CD14-positive monocyte (primary cell): ENCODE measurements at regions not wholly inside any gene's neighbourhood (a gene's known extent, or its start where the extent isn't known, plus 50 kb on each side); places are given as distances from the start of the nearest gene placed in this dataset.

Source experiments
- DNase-seq, 3 donors: peaks; one replicate each; pipeline ENCODE4 v3.0.0-alpha.2; 2011 to 2022
- H2AFZ ChIP-seq: 2 replicates; pipeline ENCODE4 v1.6.0; 2012; ENCODE audit warnings: mild to moderate bottlenecking, low read depth, low read length, inconsistent platforms; ENCODE audit not compliant: insufficient read depth, poor library complexity, severe bottlenecking
- H3K27ac ChIP-seq, 2 donors: 1 replicate in 1 of 2; 2 replicates in 1 of 2; pipeline ENCODE4 v1.5.1; 2012 to 2013; ENCODE audit warnings: low read length in 2 of 2, control low read depth in 1 of 2, inconsistent platforms in 1 of 2, low read depth in 1 of 2, mild to moderate bottlenecking in 1 of 2
- H3K27me3 ChIP-seq, 2 donors: one replicate each; pipeline versions ENCODE4 v1.6.0 to v1.6.1; 2011 to 2013; ENCODE audit warnings: low read length in 2 of 2; ENCODE audit not compliant: control insufficient read depth in 2 of 2, insufficient read depth in 2 of 2
- H3K36me3 ChIP-seq, 2 donors: replicated peaks in 1 of 2; 1 replicate in 1 of 2; 2 replicates in 1 of 2; pipeline versions ENCODE4 v1.5.1 to v1.6.1; 2012 to 2013; ENCODE audit warnings: low read length in 2 of 2, control low read depth in 1 of 2, inconsistent platforms in 1 of 2, mild to moderate bottlenecking in 1 of 2; ENCODE audit not compliant: insufficient read depth in 2 of 2, control insufficient read depth in 1 of 2
- H3K4me1 ChIP-seq, 2 donors: 1 replicate in 1 of 2; 2 replicates in 1 of 2; pipeline versions ENCODE4 v1.5.1 to v1.6.1; 2012 to 2013; ENCODE audit warnings: low read length in 2 of 2, control low read depth in 1 of 2, inconsistent platforms in 1 of 2, mild to moderate bottlenecking in 1 of 2, moderate library complexity in 1 of 2; ENCODE audit not compliant: insufficient read depth in 2 of 2, control insufficient read depth in 1 of 2
- H3K4me2 ChIP-seq: replicated peaks from 2 replicates; pipeline ENCODE3; 2012; ENCODE audit warnings: low read length, moderate library complexity, mild to moderate bottlenecking; ENCODE audit not compliant: poor library complexity, severe bottlenecking; ENCODE audit errors: extremely low read depth
- H3K4me3 ChIP-seq, 3 experiments: fragments of 200-600 bp in 1 of 3; sonication (generic) in 1 of 3; replicated peaks in 1 of 3; 1 replicate in 2 of 3; 2 replicates in 1 of 3; pipeline ENCODE4 v1.5.1; 2011 to 2013; ENCODE audit warnings: low read length in 3 of 3, mild to moderate bottlenecking in 3 of 3, control low read depth in 2 of 3, low read depth in 2 of 3, inconsistent platforms in 1 of 3, moderate library complexity in 1 of 3
- H3K79me2 ChIP-seq: 2 replicates; pipeline ENCODE4 v1.6.0; 2012; ENCODE audit warnings: mild to moderate bottlenecking, control low read depth, inconsistent platforms, low read length, moderate library complexity; ENCODE audit not compliant: insufficient read depth
- H3K9ac ChIP-seq: 2 replicates; pipeline ENCODE4 v1.6.0; 2017; ENCODE audit warnings: low read length, mild to moderate bottlenecking; ENCODE audit not compliant: insufficient read depth, poor library complexity, severe bottlenecking
- H3K9me3 ChIP-seq, 2 donors: replicated peaks in 1 of 2; 1 replicate in 1 of 2; 2 replicates in 1 of 2; pipeline versions ENCODE4 v1.5.1 to v1.6.1; 2012 to 2013; ENCODE audit warnings: low read length in 2 of 2, control low read depth in 1 of 2; ENCODE audit not compliant: control insufficient read depth in 1 of 2, insufficient read depth in 1 of 2
- H4K20me1 ChIP-seq: 2 replicates; pipeline ENCODE4 v1.6.0; 2012; ENCODE audit warnings: mild to moderate bottlenecking, low read length, control low read depth, moderate library complexity; ENCODE audit not compliant: insufficient read depth
- H3K27ac Mint-ChIP-seq, 7 donors: one replicate each; pipeline ENCODE4 v1.8.0; 2020; ENCODE audit warnings: mild to moderate bottlenecking in 7 of 7, mixed read lengths in 7 of 7, moderate library complexity in 6 of 7, inconsistent platforms in 2 of 7
- H3K27me3 Mint-ChIP-seq, 3 donors: one replicate each; pipeline ENCODE4 v1.8.0; 2021 to 2022; ENCODE audit warnings: low read depth in 3 of 3, mild to moderate bottlenecking in 3 of 3, mixed read lengths in 3 of 3, moderate library complexity in 3 of 3, inconsistent platforms in 1 of 3
- H3K36me3 Mint-ChIP-seq, 2 donors: one replicate each; pipeline ENCODE4 v1.8.0; 2020; ENCODE audit warnings: mixed read lengths in 2 of 2, inconsistent platforms in 1 of 2, mild to moderate bottlenecking in 1 of 2
- H3K4me1 Mint-ChIP-seq: one replicate; pipeline ENCODE4 v1.8.0; 2020; ENCODE audit warnings: mild to moderate bottlenecking, mixed read lengths
- H3K4me3 Mint-ChIP-seq, 2 donors: one replicate each; pipeline ENCODE4 v1.8.0; 2020; ENCODE audit warnings: mild to moderate bottlenecking in 2 of 2, mixed read lengths in 2 of 2, moderate library complexity in 1 of 2
- H3K9me3 Mint-ChIP-seq, 7 donors: one replicate each; pipeline ENCODE4 v1.8.0; 2020 to 2022; ENCODE audit warnings: mixed read lengths in 7 of 7, mild to moderate bottlenecking in 6 of 7, moderate library complexity in 6 of 7, inconsistent platforms in 2 of 7
- CTCF ChIP-seq: fragments of 200-600 bp; IDR thresholded peaks from one replicate; pipeline ENCODE4 v1.8.0; 2022; ENCODE audit warnings: antibody characterized with exemption, mild to moderate bottlenecking
- WGBS: methylation state at CpG from one replicate; pipeline ENCODE4 v1.1.5; 2013; ENCODE audit warnings: missing lambda C conversion rate; ENCODE audit not compliant: insufficient coverage; 5-methylcytosine and 5-hydroxymethylcytosine counted together
- intact Hi-C, 2 donors: fragments of 100-400 bp; cut with micrococcal nuclease; formaldehyde crosslinking; loops; one replicate each; pipeline versions ENCODE4 v1.15.0 to v1.15.1; 2023

DNA sequence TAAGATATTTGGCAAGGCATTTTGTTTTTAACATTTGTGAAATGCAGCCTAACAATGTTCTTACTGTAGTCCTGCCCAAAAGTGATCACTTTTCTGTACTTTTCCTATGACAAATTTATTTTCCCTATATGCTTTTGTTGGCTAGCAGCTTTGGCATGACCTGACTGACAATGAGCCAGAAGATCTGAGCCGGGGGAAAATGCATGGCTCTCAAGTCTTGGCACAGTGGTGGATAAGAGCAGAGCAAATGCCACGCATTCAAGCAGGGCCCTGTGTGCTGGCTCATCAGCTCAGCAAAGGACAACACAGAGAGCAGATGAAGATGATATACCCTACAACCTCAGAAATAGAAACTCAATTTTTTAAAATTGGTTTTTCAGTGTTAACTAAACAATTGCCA, 187.3 kb downstream of the ANAPC10 start:
- no peaks in the 10 kb centered on the region for H3K79me2 ChIP-seq
- H3K9me3 Mint-ChIP-seq = peaks cover 0 to 11% (median 3%) of the 10 kb centered on the region in 7 donors
- H3K4me1 Mint-ChIP-seq = peaks cover 10% of the 10 kb centered on the region
- no peak overlapping the region for H3K4me3 ChIP-seq
- DNase-seq = no peak
- H3K27me3 Mint-ChIP-seq = no peaks in the 10 kb centered on the region
- intact Hi-C loops = no loop called here
- no peak for TF ChIP-seq CTCF
- H3K4me2 ChIP-seq = no peak overlapping the region
- H3K4me3 Mint-ChIP-seq = no peak overlapping the region
- H3K4me1 ChIP-seq = peaks cover 6 to 12% of the 10 kb centered on the region in 2 donors
- H3K27ac ChIP-seq = no peak overlapping the region
- no peaks in the 10 kb centered on the region for H3K27me3 ChIP-seq
- no peak overlapping the region for H3K27ac Mint-ChIP-seq
- no peaks in the 10 kb centered on the region for H4K20me1 ChIP-seq
- no peaks in the 10 kb centered on the region for H3K9me3 ChIP-seq
- H2AFZ ChIP-seq = no peak overlapping the region
- no peak overlapping the region for H3K9ac ChIP-seq
- WGBS = 100% methylated on average over 1 of the region's 2 CpGs
- no peaks in the 10 kb centered on the region for H3K36me3 Mint-ChIP-seq
- H3K36me3 ChIP-seq = no peaks in the 10 kb centered on the region
